T-helper 2 cell treated with Interferon-gamma antibody and Interleukin-4, amounts not matched to agents 100 ng/mL and 5 ng/mL, for 36 hours (primary cell): ENCODE measurements at regions not wholly inside any gene's neighbourhood (a gene's known extent, or its start where the extent isn't known, plus 50 kb on each side); places are given as distances from the start of the nearest gene placed in this dataset.

Source experiments
- intact Hi-C: fragments of 100-400 bp; cut with micrococcal nuclease; formaldehyde crosslinking; loops from one replicate; pipeline ENCODE4 v1.15.1; 2023

GRCh38 chr9:1658661-1659362, 356.3 kb upstream of the SMARCA2 start:
- intact Hi-C loops = no loop called here

- intact Hi-C loops = no loop called here
Observed at GRCh38 chr9:1659363-1659690, 355.8 kb upstream of the SMARCA2 start.

- intact Hi-C loops = no loop called here
Observed at GRCh38 chr9:1668441-1668840, 346.7 kb upstream of the SMARCA2 start.

- intact Hi-C loops = no loop called here
Observed at GRCh38 chr9:1673300-1673699, 341.8 kb upstream of the SMARCA2 start.

GRCh38 chr9:1676771-1677170, 338.4 kb upstream of the SMARCA2 start:
- intact Hi-C loops = no loop called here

GRCh38 chr9:1683951-1684350, 331.2 kb upstream of the SMARCA2 start:
- intact Hi-C loops = no loop called here

- intact Hi-C loops = no loop called here
Observed at GRCh38 chr9:1698991-1699390, 316.2 kb upstream of the SMARCA2 start.

- intact Hi-C loops = no loop called here
Observed at GRCh38 chr9:1701113-1701512, 314.0 kb upstream of the SMARCA2 start.

GRCh38 chr9:1702701-1703100, 312.4 kb upstream of the SMARCA2 start:
- intact Hi-C loops = no loop called here

- intact Hi-C loops = no loop called here
Observed at GRCh38 chr9:1707291-1707690, 307.9 kb upstream of the SMARCA2 start.

GRCh38 chr9:1708219-1708618, 306.9 kb upstream of the SMARCA2 start:
- intact Hi-C loops = no loop called here

GRCh38 chr9:1709347-1709746, 305.8 kb upstream of the SMARCA2 start:
- intact Hi-C loops = loop anchor here (1.0 kb wide), 1 partner anchor 378 kb away; no protein-coding TSS in a partner anchor

GRCh38 chr9:1712861-1713450, 302.2 kb upstream of the SMARCA2 start:
- intact Hi-C loops = no loop called here

- intact Hi-C loops = no loop called here
Observed at GRCh38 chr9:1713841-1714240, 301.3 kb upstream of the SMARCA2 start.

GRCh38 chr9:1717882-1718281, 297.3 kb upstream of the SMARCA2 start:
- intact Hi-C loops = no loop called here

- intact Hi-C loops = no loop called here
Observed at GRCh38 chr9:1718836-1719235, 296.3 kb upstream of the SMARCA2 start.

GRCh38 chr9:1721196-1721595, 294.0 kb upstream of the SMARCA2 start:
- intact Hi-C loops = no loop called here

- intact Hi-C loops = no loop called here
Observed at GRCh38 chr9:1722404-1722803, 292.7 kb upstream of the SMARCA2 start.

- intact Hi-C loops = no loop called here
Observed at GRCh38 chr9:1723522-1724015, 291.6 kb upstream of the SMARCA2 start.

- intact Hi-C loops = no loop called here
Observed at GRCh38 chr9:1726993-1727759, 288.0 kb upstream of the SMARCA2 start.

GRCh38 chr9:1729631-1730030, 285.5 kb upstream of the SMARCA2 start:
- intact Hi-C loops = no loop called here

GRCh38 chr9:1732670-1733069, 282.5 kb upstream of the SMARCA2 start:
- intact Hi-C loops = no loop called here
